ENCODE measurements at regions not wholly inside any gene's neighbourhood (a gene's known extent, or its start where the extent isn't known, plus 50 kb on each side); places are given as distances from the start of the nearest gene placed in this dataset.

DNA sequence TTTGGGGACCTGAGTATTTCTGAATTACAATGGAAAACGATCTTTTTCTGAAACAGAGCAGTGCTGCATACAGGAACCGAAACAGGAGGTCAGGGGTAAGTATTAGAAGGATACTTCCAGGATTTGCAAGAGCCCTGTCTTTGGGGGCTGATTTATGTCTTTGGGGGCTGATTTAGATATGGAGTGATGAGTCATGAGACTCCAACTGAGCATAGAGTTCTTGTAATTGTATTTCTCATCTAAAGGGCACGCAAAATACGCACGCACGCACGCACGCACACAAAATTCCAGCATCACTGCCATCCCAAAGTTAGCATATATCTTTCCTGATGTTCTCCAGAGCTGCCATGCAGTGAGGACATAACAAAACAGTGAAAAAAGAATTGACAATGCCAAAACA, 414.8 kb upstream of the CCNH start:
- H3K27me3 Mint-ChIP-seq (ENCODE audit: insufficient read depth, unreplicated experiment), result no peaks in the 10 kb centered on the region
- Histone ChIP-seq H3K4me1 (no peaks in the 10 kb centered on the region), H3K36me3 (ENCODE audit: control insufficient read depth, insufficient read depth, low read length) (no peaks in the 10 kb centered on the region), H3K27me3 (replicated peaks; ENCODE audit: control insufficient read depth, insufficient read depth, low read length) (no peaks in the 10 kb centered on the region), H3K9me3 (no peaks in the 10 kb centered on the region; the same call in 1 of the 2 replicates), H3K4me3 (ENCODE audit: low read depth, low read length) (no peak overlapping the region)
- H3K36me3 Mint-ChIP-seq (ENCODE audit: insufficient read depth, unreplicated experiment), result no peaks in the 10 kb centered on the region
- CTCF ChIA-PET, result no interaction called here
- no peaks in the 10 kb centered on the region for H3K4me1 Mint-ChIP-seq (ENCODE audit: low read depth, unreplicated experiment)
- no peak overlapping the region for H3K27ac Mint-ChIP-seq (ENCODE audit: unreplicated experiment)
- intact Hi-C loops (cut with micrococcal nuclease; ENCODE audit: unreplicated experiment), result no loop called here
- H3K4me3 Mint-ChIP-seq (ENCODE audit: unreplicated experiment), result no peak overlapping the region
- BruUV-seq (replicated peaks), result no TSS peak
- TF ChIP-seq, protein P1, sequence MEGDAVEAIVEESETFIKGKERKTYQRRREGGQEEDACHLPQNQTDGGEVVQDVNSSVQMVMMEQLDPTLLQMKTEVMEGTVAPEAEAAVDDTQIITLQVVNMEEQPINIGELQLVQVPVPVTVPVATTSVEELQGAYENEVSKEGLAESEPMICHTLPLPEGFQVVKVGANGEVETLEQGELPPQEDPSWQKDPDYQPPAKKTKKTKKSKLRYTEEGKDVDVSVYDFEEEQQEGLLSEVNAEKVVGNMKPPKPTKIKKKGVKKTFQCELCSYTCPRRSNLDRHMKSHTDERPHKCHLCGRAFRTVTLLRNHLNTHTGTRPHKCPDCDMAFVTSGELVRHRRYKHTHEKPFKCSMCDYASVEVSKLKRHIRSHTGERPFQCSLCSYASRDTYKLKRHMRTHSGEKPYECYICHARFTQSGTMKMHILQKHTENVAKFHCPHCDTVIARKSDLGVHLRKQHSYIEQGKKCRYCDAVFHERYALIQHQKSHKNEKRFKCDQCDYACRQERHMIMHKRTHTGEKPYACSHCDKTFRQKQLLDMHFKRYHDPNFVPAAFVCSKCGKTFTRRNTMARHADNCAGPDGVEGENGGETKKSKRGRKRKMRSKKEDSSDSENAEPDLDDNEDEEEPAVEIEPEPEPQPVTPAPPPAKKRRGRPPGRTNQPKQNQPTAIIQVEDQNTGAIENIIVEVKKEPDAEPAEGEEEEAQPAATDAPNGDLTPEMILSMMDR (IDR thresholded peaks at IDR 0.05; ENCODE audit: insufficient read depth in 1 of 2, low read depth in 1 of 2, low read length in 1 of 2, severe bottlenecking in 1 of 2, unreplicated experiment in 1 of 2), result no peak
- H3K9me3 Mint-ChIP-seq (ENCODE audit: unreplicated experiment), result peaks cover 29% of the 10 kb centered on the region
- POLR2A ChIA-PET, result no interaction called here
- no peak for DNase-seq

DNA sequence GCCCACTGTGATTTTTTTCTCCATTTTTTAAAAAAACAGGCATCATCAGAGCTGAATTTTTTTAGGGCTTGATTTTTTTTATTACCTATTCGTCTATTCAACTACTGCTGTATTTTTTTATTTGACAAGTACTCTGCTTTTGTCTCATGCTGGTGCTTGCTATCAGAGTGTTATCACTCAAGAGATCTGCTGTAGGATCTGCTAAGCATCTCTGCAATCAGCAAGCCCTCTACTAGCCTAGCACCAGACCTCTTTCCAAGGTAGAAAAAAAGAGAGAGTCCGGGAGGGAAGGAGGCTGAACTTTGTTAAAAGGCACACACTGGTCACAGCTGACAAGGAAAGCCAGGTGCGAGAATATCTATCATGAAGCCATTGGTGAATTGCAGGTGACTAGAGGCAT, 413.8 kb upstream of the CCNH start:
- peaks cover 20% of the 10 kb centered on the region for H3K9me3 Mint-ChIP-seq (ENCODE audit: unreplicated experiment)
- no peaks in the 10 kb centered on the region for H3K36me3 ChIP-seq (ENCODE audit: control insufficient read depth, insufficient read depth, low read length)
- DNase-seq, result no peak
- H3K36me3 Mint-ChIP-seq (ENCODE audit: insufficient read depth, unreplicated experiment), result no peaks in the 10 kb centered on the region
- H3K4me3 ChIP-seq (ENCODE audit: low read depth, low read length), result no peak overlapping the region
- BruUV-seq (replicated peaks), result no TSS peak
- TF ChIP-seq, protein P1 (IDR thresholded peaks at IDR 0.05; ENCODE audit: insufficient read depth in 1 of 2, low read depth in 1 of 2, low read length in 1 of 2, severe bottlenecking in 1 of 2, unreplicated experiment in 1 of 2), result no peak
- no peaks in the 10 kb centered on the region for H3K4me1 Mint-ChIP-seq (ENCODE audit: low read depth, unreplicated experiment)
- ChIA-PET POLR2A (no interaction called here), CTCF (no interaction called here)
- H3K9me3 ChIP-seq, result no peaks in the 10 kb centered on the region; the same call in 1 of the 2 replicates
- H3K4me1 ChIP-seq, result no peaks in the 10 kb centered on the region
- H3K27ac Mint-ChIP-seq (ENCODE audit: unreplicated experiment), result no peak overlapping the region
- intact Hi-C loops (cut with micrococcal nuclease; ENCODE audit: unreplicated experiment), result no loop called here
- peaks cover 3% of the 10 kb centered on the region for H3K27me3 Mint-ChIP-seq (ENCODE audit: insufficient read depth, unreplicated experiment)
- H3K27me3 ChIP-seq (replicated peaks; ENCODE audit: control insufficient read depth, insufficient read depth, low read length), result no peaks in the 10 kb centered on the region
- no peak overlapping the region for H3K4me3 Mint-ChIP-seq (ENCODE audit: unreplicated experiment)

DNA sequence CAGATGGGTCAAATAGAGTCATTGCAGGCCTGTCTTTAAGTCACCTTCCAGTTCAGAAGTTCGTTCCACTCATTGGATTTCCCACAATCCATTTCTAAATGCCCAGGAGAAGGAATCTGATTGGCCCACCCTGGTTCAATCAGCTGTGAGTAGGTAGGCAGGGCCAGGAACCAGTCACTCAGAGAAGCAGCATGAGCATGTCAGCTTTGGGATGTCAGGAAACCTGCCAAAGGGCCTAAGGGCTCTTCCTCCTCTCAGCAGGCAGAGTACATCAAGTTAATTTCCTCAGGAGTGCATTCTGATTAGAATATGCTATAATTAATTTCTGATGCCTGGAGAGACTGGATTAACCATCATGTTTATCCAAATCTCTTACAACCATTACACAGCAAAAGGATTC, 412.9 kb upstream of the CCNH start:
- H3K9me3 ChIP-seq, result no peaks in the 10 kb centered on the region
- ChIA-PET CTCF (no interaction called here), POLR2A (no interaction called here)
- no peak for DNase-seq
- H3K4me1 ChIP-seq, result no peaks in the 10 kb centered on the region
- Mint-ChIP-seq H3K27me3 (ENCODE audit: insufficient read depth, unreplicated experiment) (peaks cover 3% of the 10 kb centered on the region), H3K4me1 (ENCODE audit: low read depth, unreplicated experiment) (no peaks in the 10 kb centered on the region), H3K4me3 (ENCODE audit: unreplicated experiment) (no peak overlapping the region), H3K27ac (ENCODE audit: unreplicated experiment) (no peak overlapping the region), H3K9me3 (ENCODE audit: unreplicated experiment) (peaks cover 20% of the 10 kb centered on the region), H3K36me3 (ENCODE audit: insufficient read depth, unreplicated experiment) (no peaks in the 10 kb centered on the region)
- intact Hi-C loops (cut with micrococcal nuclease; ENCODE audit: unreplicated experiment), result no loop called here
- H3K36me3 ChIP-seq (ENCODE audit: control insufficient read depth, insufficient read depth, low read length), result no peaks in the 10 kb centered on the region
- no peak overlapping the region for H3K4me3 ChIP-seq (ENCODE audit: low read depth, low read length)
- BruUV-seq (replicated peaks), result no TSS peak
- TF ChIP-seq, protein P1 (IDR thresholded peaks at IDR 0.05; ENCODE audit: insufficient read depth in 1 of 2, low read depth in 1 of 2, low read length in 1 of 2, severe bottlenecking in 1 of 2, unreplicated experiment in 1 of 2), result no peak
- no peaks in the 10 kb centered on the region for H3K27me3 ChIP-seq (replicated peaks; ENCODE audit: control insufficient read depth, insufficient read depth, low read length)
